Sigmoid colon (tissue), 4 donors: ENCODE measurements at regions not wholly inside any gene's neighbourhood (a gene's known extent, or its start where the extent isn't known, plus 50 kb on each side); places are given as distances from the start of the nearest gene placed in this dataset.

Source experiments
- POLR2A ChIP-seq, 2 donors: fragments of 450-650 bp; IDR thresholded peaks; one replicate each; pipeline ENCODE4 v1.6.1; 2016; ENCODE audit warnings: antibody characterized with exemption in 2 of 2, mild to moderate bottlenecking in 2 of 2, moderate library complexity in 2 of 2
- POLR2AphosphoS5 ChIP-seq, 4 donors: sonication (generic); formaldehyde crosslinking; IDR thresholded peaks; one replicate each; pipeline ENCODE4 v1.6.1; 2017; ENCODE audit warnings: antibody characterized with exemption in 4 of 4
- TF ChIP-seq, protein P1 (sequence below), 4 experiments: fragments of 450-650 bp in 3 of 4; fragments of 200-600 bp in 1 of 4; IDR thresholded peaks; one replicate each; pipeline ENCODE4 v1.5.1; 2016 to 2019; ENCODE audit warnings: antibody characterized with exemption in 4 of 4, mild to moderate bottlenecking in 3 of 4, moderate library complexity in 2 of 4

DNA sequence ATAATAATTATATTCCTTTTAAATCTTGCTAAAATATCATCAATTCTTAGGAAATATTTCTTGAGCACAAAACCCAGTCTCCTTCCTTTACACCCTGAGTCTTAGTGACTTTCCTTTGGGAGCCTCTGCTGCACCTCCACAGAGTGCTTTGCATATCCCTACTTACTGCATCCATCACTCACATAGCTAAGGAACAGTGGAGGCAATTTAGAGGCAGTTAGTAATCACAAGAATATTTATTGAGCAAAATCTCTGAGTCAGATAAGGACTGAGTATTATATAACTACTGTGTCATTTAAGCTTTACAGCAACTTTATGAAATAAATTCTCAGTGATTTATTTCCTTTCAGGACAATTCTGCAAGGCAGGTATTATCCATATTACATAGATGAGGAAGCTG is 327.7 kb downstream of the TMX3 start:
- TF ChIP-seq POLR2A (IDR thresholded peaks at IDR 0.05) = no peak
- TF ChIP-seq, protein P1, sequence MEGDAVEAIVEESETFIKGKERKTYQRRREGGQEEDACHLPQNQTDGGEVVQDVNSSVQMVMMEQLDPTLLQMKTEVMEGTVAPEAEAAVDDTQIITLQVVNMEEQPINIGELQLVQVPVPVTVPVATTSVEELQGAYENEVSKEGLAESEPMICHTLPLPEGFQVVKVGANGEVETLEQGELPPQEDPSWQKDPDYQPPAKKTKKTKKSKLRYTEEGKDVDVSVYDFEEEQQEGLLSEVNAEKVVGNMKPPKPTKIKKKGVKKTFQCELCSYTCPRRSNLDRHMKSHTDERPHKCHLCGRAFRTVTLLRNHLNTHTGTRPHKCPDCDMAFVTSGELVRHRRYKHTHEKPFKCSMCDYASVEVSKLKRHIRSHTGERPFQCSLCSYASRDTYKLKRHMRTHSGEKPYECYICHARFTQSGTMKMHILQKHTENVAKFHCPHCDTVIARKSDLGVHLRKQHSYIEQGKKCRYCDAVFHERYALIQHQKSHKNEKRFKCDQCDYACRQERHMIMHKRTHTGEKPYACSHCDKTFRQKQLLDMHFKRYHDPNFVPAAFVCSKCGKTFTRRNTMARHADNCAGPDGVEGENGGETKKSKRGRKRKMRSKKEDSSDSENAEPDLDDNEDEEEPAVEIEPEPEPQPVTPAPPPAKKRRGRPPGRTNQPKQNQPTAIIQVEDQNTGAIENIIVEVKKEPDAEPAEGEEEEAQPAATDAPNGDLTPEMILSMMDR (IDR thresholded peaks at IDR 0.05) = no peak
- TF ChIP-seq POLR2AphosphoS5 (IDR thresholded peaks at IDR 0.05) = no peak
